GM19467 (cell line): ENCODE measurements at regions not wholly inside any gene's neighbourhood (a gene's known extent, or its start where the extent isn't known, plus 50 kb on each side); places are given as distances from the start of the nearest gene placed in this dataset.
A peak's percentile ranks its signal among the peaks of the same experiment; 100 is the strongest.

Experiments
- ATAC-seq: cut with Tn5 transposase; IDR thresholded peaks from one replicate; pipeline ENCODE4 v1.9.1; 2021; ENCODE audit warnings: mild to moderate bottlenecking, moderate library complexity; ENCODE audit not compliant: unreplicated experiment

DNA sequence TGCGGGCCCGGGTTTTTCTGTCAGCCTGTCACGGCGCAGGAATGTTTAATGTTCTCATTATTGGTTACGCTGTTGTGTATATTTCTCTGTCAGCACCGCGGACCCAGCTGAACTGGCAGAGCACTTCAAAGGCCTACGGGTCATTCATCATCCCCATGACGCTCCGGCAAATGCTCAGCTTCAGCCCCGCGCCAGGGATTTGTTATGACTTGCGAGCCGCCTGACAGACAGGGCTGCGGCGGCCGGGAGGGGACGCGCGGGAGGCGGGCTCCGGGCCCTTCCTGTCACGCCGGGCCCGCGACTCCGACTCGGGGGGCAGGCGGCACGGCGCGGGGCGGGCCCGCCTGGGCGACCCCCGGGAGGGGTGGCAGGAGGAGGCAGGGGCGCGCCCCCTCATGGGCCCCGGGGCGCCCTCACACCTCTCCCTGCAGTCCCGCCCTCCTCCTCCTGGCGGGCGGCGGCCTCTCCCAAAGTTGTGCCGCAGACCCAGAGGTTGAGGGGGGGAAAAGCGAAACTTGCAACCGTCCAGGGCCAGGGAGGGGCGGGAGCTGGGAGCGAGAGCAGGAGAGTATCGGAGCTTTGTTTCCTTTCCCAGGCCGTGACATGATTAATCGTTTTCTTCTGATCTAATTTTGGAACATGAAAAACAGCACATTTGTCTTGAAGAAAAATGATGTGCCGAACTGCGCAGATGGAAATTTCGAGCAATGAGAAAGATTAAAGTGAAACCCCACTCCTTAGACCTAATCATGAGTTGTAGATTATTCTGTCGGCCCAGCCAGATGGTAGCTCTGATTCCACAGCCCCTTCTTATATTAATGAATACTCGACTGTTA lies 59.3 kb upstream of the COMTD1 start:
- peak; percentile 78 for ATAC-seq

- no peak for ATAC-seq
Observed at GRCh38 chr10:75294518-75294865, 58.7 kb upstream of the COMTD1 start.

DNA sequence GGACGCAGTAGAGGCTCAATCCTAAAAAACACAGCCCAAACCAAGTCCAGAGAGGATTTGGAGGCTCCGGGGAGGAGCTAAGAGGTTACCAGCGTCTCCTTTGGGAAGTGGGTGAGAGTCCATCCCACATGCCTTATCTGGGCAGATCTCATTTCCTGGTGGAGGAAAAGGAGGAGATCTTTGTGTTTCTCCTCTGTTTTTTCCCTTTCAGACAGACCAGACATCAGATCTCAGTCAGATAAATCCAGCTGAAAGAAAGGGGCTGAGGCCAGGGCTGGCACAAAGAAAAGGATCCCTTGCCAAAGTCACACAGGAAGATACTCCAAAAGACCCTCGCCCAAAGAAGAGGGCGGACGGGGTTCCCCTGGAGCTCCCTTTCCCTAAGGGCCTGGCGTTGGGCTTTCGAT lies 58.3 kb upstream of the COMTD1 start:
- no peak for ATAC-seq

- ATAC-seq = no peak
Observed at GRCh38 chr10:75293446-75293820, 57.7 kb upstream of the COMTD1 start.

DNA sequence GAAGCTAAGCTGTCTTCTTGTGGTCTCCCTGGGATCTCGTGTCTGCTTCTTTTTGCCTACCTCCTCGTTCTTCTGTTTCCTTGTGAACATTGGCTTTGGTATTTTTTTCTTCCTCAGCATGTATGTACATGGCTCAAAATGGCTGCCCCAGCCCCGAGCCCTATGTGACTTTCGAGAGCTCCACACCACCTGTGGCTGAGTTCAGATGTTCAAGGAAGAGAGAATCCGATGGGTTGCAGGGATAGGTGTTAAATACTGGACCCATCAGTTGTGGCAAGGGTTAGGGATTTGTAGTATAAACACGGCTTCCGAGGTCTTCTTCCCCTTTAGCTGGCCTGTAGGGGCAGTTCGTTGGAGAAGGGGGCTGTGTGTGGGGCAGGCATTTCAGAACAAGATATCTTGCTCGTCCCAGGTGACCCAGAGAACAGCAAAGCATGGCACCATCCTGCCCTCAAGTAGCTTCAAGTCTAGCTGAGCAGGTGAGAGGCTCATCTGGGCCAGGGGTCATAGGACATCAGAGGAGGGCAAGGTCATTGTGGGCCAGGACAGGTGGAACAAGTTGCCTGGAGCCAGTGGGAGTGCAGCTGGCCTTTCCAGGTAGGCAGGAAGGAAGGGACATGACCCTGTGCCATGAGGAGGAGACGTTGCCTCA lies 57.2 kb upstream of the COMTD1 start:
- ATAC-seq = no peak

DNA sequence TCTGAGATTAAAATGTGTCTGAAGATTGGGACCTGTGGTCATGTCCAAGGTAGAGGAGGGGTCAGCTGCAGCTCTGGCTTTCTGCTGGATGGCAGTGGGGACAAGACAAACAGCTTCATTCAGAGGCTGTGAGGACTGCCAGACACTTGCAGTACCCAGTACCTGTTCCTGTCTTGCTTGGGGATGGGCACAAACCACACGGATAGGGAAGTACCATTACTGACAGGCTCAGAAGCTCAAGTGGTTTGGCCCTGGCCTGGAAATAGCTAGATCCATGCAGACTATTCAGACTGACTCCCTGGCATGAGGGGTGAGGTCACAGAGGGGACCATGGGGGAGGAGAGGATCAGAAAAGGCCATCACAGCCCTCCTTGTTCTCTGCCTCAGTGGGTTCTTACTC lies 56.0 kb upstream of the COMTD1 start:
- ATAC-seq = no peak

DNA sequence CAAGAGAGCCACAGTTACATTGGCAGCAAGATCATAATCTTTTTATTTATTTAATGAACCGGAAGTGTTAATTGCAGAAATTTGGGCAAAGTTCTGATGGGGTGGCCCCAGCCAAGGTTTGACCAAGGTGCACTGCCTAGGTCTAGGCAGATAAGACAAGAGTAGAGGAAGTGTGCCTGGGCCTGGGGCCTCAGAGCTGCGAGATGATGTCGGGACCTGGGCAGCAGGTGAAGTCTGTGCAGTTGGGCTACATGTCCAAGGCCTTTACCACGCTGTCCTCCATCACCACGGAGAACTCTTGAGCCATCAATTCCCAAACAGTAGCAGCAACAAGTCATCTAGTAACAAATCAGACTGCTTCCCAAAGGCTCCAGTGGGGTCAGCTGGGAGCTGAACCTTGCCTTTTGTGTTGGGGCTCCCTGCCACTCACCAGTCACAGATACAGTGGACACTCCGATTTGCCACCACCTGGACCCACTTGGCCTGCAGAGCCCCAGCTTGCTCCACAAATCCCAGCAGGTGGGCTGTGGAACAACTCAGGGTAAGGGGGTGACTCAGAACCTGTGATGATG lies 52.5 kb upstream of the COMTD1 start:
- no peak for ATAC-seq

DNA sequence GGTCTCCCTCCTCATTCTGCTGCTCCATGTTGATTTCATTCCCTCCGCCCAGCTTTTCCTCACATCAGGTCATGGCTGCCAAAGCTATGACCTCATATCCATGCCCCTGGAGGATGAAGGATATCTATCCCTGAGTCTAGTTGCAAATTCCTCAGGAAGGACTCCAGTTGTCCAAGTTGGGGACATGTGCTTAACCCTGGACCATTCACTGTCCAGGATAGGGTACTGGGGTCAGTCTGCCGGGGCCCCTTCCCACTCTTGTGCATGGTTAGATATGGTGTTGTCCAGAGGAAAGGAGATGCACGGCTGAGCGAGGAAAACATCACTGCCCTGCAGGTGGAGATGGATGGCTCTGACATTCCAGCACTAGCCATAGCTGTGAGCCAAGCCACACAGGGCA lies 51.9 kb upstream of the COMTD1 start:
- no peak for ATAC-seq

DNA sequence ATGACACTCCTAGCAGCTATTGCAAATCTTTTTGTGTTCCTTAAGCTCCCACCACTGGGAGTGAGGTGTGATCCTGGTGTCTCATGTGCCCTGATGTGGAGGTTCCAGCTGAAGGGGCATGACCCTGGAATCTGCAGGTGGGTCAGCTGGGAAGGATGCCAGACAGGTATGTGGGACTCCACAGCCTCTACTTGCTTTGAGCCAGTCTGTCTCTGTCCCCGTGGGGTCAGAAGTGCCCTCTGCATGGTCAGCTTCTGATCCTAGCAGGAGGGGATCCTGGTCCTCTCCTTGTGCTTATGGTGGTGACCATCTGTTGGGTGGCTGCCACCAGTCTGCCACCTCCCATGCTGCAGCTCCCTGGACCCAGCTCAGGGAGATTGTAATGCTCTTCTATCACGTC lies 51.1 kb upstream of the COMTD1 start:
- ATAC-seq = no peak
